Liver (tissue), 3 donors: ENCODE measurements at regions not wholly inside any gene's neighbourhood (a gene's known extent, or its start where the extent isn't known, plus 50 kb on each side); places are given as distances from the start of the nearest gene placed in this dataset.

Source experiments
- TAF1 ChIP-seq: conservative IDR thresholded peaks from 2 replicates; pipeline ENCODE4 v1.6.1; 2016; ENCODE audit warnings: antibody characterized with exemption, mild to moderate bottlenecking
- TF ChIP-seq, protein P1 (sequence below): fragments of 150-350 bp; IDR thresholded peaks from 2 replicates; pipeline ENCODE4 v1.5.1; 2017; ENCODE audit warnings: improper control_type of control experiment, low read depth, low read length; ENCODE audit not compliant: missing input control
- donor health status: healthy.
- donor health status: healthy.

DNA sequence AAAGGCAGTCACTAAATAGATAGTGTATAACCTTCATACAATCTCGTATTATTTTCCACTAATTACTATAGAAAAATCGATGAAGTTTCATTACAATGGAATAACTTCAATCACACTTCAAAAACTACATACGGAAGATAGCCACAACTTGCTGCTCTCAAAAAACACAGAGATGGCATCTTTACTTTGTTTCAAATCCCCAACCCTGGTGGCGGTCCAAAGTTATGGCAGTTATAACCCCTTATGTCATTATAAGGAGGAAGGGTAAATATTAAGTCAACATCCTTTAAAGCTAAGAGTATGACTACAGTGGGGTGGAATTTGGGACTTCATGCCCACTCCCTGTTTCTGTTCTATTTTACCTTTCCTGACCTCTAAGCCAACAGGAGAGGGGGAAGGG lies 146.5 kb downstream of the LACC1 start:
- TF ChIP-seq, protein P1, sequence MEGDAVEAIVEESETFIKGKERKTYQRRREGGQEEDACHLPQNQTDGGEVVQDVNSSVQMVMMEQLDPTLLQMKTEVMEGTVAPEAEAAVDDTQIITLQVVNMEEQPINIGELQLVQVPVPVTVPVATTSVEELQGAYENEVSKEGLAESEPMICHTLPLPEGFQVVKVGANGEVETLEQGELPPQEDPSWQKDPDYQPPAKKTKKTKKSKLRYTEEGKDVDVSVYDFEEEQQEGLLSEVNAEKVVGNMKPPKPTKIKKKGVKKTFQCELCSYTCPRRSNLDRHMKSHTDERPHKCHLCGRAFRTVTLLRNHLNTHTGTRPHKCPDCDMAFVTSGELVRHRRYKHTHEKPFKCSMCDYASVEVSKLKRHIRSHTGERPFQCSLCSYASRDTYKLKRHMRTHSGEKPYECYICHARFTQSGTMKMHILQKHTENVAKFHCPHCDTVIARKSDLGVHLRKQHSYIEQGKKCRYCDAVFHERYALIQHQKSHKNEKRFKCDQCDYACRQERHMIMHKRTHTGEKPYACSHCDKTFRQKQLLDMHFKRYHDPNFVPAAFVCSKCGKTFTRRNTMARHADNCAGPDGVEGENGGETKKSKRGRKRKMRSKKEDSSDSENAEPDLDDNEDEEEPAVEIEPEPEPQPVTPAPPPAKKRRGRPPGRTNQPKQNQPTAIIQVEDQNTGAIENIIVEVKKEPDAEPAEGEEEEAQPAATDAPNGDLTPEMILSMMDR, result no peak
- no peak for TF ChIP-seq TAF1
